OCI-LY7 (cell line): ENCODE measurements at regions not wholly inside any gene's neighbourhood (a gene's known extent, or its start where the extent isn't known, plus 50 kb on each side); places are given as distances from the start of the nearest gene placed in this dataset.
A peak's percentile ranks its signal among the peaks of the same experiment; 100 is the strongest.

Source experiments
- EZH2phosphoT487 ChIP-seq: fragments of 200-600 bp; sonication (generic); IDR thresholded peaks from 2 replicates; pipeline ENCODE4 v1.6.1; 2018; ENCODE audit warnings: low read depth, borderline replicate concordance, mild to moderate bottlenecking, mixed run types, antibody characterized with exemption, low read length, moderate library complexity, mixed read lengths
- TF ChIP-seq, protein P1 (sequence below): fragments of 200-600 bp; sonication (generic); conservative IDR thresholded peaks from 2 replicates; pipeline ENCODE4 v1.5.1; 2014; ENCODE audit warnings: mild to moderate bottlenecking, antibody characterized with exemption, low read length, moderate library complexity, mixed read lengths

DNA sequence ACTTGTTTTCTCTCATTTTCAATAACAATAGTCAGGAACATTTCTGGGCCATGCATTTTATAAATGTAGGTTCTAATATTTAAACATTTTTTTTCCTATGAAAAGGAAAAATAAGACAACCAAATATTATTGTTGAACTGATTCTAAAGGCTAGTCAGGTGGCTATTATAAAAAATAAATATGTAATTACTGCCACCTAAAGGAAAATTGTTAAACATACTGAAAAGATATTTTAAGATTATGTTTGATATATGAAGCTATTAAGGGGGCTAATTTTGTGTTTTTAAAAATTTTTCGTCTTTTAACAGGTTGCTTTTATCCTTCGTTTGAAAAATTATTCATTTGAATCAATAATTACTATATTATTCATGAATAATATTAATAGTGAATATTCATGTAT lies 62.2 kb upstream of the FDX1 start:
- TF ChIP-seq, protein P1, sequence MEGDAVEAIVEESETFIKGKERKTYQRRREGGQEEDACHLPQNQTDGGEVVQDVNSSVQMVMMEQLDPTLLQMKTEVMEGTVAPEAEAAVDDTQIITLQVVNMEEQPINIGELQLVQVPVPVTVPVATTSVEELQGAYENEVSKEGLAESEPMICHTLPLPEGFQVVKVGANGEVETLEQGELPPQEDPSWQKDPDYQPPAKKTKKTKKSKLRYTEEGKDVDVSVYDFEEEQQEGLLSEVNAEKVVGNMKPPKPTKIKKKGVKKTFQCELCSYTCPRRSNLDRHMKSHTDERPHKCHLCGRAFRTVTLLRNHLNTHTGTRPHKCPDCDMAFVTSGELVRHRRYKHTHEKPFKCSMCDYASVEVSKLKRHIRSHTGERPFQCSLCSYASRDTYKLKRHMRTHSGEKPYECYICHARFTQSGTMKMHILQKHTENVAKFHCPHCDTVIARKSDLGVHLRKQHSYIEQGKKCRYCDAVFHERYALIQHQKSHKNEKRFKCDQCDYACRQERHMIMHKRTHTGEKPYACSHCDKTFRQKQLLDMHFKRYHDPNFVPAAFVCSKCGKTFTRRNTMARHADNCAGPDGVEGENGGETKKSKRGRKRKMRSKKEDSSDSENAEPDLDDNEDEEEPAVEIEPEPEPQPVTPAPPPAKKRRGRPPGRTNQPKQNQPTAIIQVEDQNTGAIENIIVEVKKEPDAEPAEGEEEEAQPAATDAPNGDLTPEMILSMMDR, result peak; percentile 77
- no peak for TF ChIP-seq EZH2phosphoT487
